Upper lobe of left lung (tissue), 4 donors: ENCODE measurements at regions not wholly inside any gene's neighbourhood (a gene's known extent, or its start where the extent isn't known, plus 50 kb on each side); places are given as distances from the start of the nearest gene placed in this dataset.

Experiments used
- CTCF ChIP-seq, 6 experiments: fragments of 450-650 bp in 4 of 6; fragments of 200-600 bp in 2 of 6; sonication (generic) in 2 of 6; IDR thresholded peaks; one replicate each; pipeline ENCODE4 v1.5.1; 2016 to 2019; ENCODE audit warnings: antibody characterized with exemption in 6 of 6
- POLR2A ChIP-seq, 4 donors: fragments of 450-650 bp; IDR thresholded peaks; one replicate each; pipeline ENCODE4 v1.5.1; 2016 to 2017; ENCODE audit warnings: antibody characterized with exemption in 4 of 4, mild to moderate bottlenecking in 2 of 4
- POLR2AphosphoS5 ChIP-seq, 2 donors: sonication (generic); formaldehyde crosslinking; IDR thresholded peaks; one replicate each; pipeline ENCODE4 v1.5.1; 2017; ENCODE audit warnings: antibody characterized with exemption in 2 of 2

DNA sequence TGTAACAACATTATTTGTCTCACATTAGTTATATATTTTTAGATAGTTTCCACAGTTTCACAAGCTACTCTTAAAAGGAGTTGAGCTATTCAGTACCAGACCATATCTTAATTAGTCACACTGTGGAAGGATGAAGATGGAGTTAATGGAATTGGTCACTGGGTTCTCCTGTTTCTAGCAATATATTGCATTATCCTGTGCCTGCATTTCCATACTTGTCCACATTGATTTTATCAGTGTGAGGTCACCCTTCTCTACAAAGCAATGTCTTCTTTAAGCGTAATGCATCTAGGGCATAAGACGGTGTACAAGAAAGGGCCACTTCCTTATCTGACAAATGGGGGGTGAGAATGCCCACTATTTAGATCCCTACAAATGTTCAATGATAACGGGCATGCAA is 216.8 kb upstream of the TANK start:
- no peak for TF ChIP-seq POLR2A (IDR thresholded peaks at IDR 0.05)
- no peak for TF ChIP-seq CTCF (IDR thresholded peaks at IDR 0.05)
- no peak for TF ChIP-seq POLR2AphosphoS5 (IDR thresholded peaks at IDR 0.05)
